HG02981 (cell line): ENCODE measurements at regions not wholly inside any gene's neighbourhood (a gene's known extent, or its start where the extent isn't known, plus 50 kb on each side); places are given as distances from the start of the nearest gene placed in this dataset.
A peak's percentile ranks its signal among the peaks of the same experiment; 100 is the strongest.
"Not testable (repeated sequence)": the region's sequence is repeated elsewhere in the genome, so short reads cannot be mapped to it uniquely, and the experiment has no call there.

Source experiments
- ATAC-seq: cut with Tn5 transposase; IDR thresholded peaks from one replicate; pipeline ENCODE4 v1.9.1; 2021; ENCODE audit warnings: mild to moderate bottlenecking, moderate library complexity; ENCODE audit not compliant: unreplicated experiment

- peak; percentile 77 for ATAC-seq
Measured at GRCh38 chr6:153301602-153302001, 170.5 kb upstream of the RGS17 start.

- ATAC-seq: not testable (repeated sequence)
Measured at GRCh38 chr6:153282456-153282855, 151.4 kb upstream of the RGS17 start.

- no peak for ATAC-seq
Measured at GRCh38 chr6:153275997-153276396, 144.9 kb upstream of the RGS17 start.

GRCh38 chr6:153272201-153272980 lies 141.3 kb upstream of the RGS17 start:
- no peak for ATAC-seq

GRCh38 chr6:153263489-153263888 lies 132.4 kb upstream of the RGS17 start:
- no peak for ATAC-seq

- no peak for ATAC-seq
Measured at GRCh38 chr6:153251326-153251725, 120.2 kb upstream of the RGS17 start.

- ATAC-seq: no peak
Measured at GRCh38 chr6:153237670-153238069, 106.6 kb upstream of the RGS17 start.

GRCh38 chr6:153231048-153231646 lies 100.1 kb upstream of the RGS17 start:
- no peak for ATAC-seq

- no peak for ATAC-seq
Measured at GRCh38 chr6:153218184-153218792, 87.2 kb upstream of the RGS17 start.

- ATAC-seq: no peak
Measured at GRCh38 chr6:153216789-153217188, 85.7 kb upstream of the RGS17 start.

- ATAC-seq: no peak
Measured at GRCh38 chr6:153215242-153215641, 84.2 kb upstream of the RGS17 start.

- no peak for ATAC-seq
Measured at GRCh38 chr6:153214436-153214835, 83.4 kb upstream of the RGS17 start.

- ATAC-seq: peak; percentile 94
Measured at GRCh38 chr6:153210083-153210482, 79.0 kb upstream of the RGS17 start.

- no peak for ATAC-seq
Measured at GRCh38 chr6:153208706-153209105, 77.6 kb upstream of the RGS17 start.

GRCh38 chr6:153207617-153208016 lies 76.5 kb upstream of the RGS17 start:
- no peak for ATAC-seq

GRCh38 chr6:153207006-153207405 lies 75.9 kb upstream of the RGS17 start:
- ATAC-seq: no peak

GRCh38 chr6:153192943-153193885 lies 62.1 kb upstream of the RGS17 start:
- no peak for ATAC-seq

- no peak for ATAC-seq
Measured at GRCh38 chr6:153183925-153184324, 52.8 kb upstream of the RGS17 start.
